ENCODE measurements at regions not wholly inside any gene's neighbourhood (a gene's known extent, or its start where the extent isn't known, plus 50 kb on each side); places are given as distances from the start of the nearest gene placed in this dataset.

DNA sequence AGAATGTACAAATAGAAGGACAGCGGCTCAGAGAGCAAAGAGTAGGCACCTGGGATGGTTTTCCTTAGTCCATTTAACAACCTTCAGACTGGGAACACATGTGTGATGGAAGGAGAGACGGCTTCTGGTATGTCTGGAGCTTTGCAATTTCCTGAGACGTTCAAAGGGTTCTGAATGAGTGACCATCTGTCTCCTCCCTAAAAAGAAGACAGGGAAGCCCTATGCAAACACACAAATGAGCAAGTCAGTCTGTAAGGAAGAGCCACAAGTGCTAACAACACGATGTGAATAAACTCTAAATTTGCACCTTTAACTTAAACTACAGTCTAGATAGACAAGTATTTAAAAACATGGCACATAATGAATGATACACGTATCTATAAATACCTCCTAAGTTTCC is 391.0 kb downstream of the ICE1 start:
- TF ChIP-seq, protein P1, sequence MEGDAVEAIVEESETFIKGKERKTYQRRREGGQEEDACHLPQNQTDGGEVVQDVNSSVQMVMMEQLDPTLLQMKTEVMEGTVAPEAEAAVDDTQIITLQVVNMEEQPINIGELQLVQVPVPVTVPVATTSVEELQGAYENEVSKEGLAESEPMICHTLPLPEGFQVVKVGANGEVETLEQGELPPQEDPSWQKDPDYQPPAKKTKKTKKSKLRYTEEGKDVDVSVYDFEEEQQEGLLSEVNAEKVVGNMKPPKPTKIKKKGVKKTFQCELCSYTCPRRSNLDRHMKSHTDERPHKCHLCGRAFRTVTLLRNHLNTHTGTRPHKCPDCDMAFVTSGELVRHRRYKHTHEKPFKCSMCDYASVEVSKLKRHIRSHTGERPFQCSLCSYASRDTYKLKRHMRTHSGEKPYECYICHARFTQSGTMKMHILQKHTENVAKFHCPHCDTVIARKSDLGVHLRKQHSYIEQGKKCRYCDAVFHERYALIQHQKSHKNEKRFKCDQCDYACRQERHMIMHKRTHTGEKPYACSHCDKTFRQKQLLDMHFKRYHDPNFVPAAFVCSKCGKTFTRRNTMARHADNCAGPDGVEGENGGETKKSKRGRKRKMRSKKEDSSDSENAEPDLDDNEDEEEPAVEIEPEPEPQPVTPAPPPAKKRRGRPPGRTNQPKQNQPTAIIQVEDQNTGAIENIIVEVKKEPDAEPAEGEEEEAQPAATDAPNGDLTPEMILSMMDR (tag by site-specific recombination; IDR thresholded peaks at IDR 0.05) = no peak
- TF ChIP-seq, protein P2, sequence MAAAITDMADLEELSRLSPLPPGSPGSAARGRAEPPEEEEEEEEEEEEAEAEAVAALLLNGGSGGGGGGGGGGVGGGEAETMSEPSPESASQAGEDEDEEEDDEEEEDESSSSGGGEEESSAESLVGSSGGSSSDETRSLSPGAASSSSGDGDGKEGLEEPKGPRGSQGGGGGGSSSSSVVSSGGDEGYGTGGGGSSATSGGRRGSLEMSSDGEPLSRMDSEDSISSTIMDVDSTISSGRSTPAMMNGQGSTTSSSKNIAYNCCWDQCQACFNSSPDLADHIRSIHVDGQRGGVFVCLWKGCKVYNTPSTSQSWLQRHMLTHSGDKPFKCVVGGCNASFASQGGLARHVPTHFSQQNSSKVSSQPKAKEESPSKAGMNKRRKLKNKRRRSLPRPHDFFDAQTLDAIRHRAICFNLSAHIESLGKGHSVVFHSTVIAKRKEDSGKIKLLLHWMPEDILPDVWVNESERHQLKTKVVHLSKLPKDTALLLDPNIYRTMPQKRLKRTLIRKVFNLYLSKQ (tag by site-specific recombination; IDR thresholded peaks at IDR 0.05; ENCODE audit: borderline replicate concordance) = no peak
- TF ChIP-seq HOXA7 (CRISPR knock-in tag; IDR thresholded peaks at IDR 0.05; ENCODE audit: borderline replicate concordance) (no peak), ZNF549 (tag by site-specific recombination; IDR thresholded peaks at IDR 0.05) (no peak), ZNF335 (tag by site-specific recombination; conservative IDR thresholded peaks at IDR 0.05) (no peak), ZFP37 (tag by site-specific recombination; IDR thresholded peaks at IDR 0.05) (no peak), ZNF324 (tag by site-specific recombination; IDR thresholded peaks at IDR 0.05) (no peak), ZNF10 (tag by site-specific recombination; IDR thresholded peaks at IDR 0.05) (no peak), EGR2 (tag by site-specific recombination; IDR thresholded peaks at IDR 0.05; ENCODE audit: low read depth) (no peak), ZNF311 (tag by site-specific recombination; IDR thresholded peaks at IDR 0.05; ENCODE audit: borderline replicate concordance) (no peak), ZNF140 (tag by site-specific recombination; IDR thresholded peaks at IDR 0.05) (no peak), ZNF169 (tag by site-specific recombination; IDR thresholded peaks at IDR 0.05) (no peak)
- TF ChIP-seq, protein P3, sequence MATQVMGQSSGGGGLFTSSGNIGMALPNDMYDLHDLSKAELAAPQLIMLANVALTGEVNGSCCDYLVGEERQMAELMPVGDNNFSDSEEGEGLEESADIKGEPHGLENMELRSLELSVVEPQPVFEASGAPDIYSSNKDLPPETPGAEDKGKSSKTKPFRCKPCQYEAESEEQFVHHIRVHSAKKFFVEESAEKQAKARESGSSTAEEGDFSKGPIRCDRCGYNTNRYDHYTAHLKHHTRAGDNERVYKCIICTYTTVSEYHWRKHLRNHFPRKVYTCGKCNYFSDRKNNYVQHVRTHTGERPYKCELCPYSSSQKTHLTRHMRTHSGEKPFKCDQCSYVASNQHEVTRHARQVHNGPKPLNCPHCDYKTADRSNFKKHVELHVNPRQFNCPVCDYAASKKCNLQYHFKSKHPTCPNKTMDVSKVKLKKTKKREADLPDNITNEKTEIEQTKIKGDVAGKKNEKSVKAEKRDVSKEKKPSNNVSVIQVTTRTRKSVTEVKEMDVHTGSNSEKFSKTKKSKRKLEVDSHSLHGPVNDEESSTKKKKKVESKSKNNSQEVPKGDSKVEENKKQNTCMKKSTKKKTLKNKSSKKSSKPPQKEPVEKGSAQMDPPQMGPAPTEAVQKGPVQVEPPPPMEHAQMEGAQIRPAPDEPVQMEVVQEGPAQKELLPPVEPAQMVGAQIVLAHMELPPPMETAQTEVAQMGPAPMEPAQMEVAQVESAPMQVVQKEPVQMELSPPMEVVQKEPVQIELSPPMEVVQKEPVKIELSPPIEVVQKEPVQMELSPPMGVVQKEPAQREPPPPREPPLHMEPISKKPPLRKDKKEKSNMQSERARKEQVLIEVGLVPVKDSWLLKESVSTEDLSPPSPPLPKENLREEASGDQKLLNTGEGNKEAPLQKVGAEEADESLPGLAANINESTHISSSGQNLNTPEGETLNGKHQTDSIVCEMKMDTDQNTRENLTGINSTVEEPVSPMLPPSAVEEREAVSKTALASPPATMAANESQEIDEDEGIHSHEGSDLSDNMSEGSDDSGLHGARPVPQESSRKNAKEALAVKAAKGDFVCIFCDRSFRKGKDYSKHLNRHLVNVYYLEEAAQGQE (tag by site-specific recombination; IDR thresholded peaks at IDR 0.05) = no peak
